Spleen (tissue), 7 donors: ENCODE measurements at regions not wholly inside any gene's neighbourhood (a gene's known extent, or its start where the extent isn't known, plus 50 kb on each side); places are given as distances from the start of the nearest gene placed in this dataset.
"Not testable (repeated sequence)": the region's sequence is repeated elsewhere in the genome, so short reads cannot be mapped to it uniquely, and the experiment has no call there.

ENCODE experiments used
- CTCF ChIP-seq, 11 experiments: fragments of 200-600 bp in 7 of 11; fragments of 450-650 bp in 4 of 11; sonication (generic) in 4 of 11; IDR thresholded peaks in 8 of 11; conservative IDR thresholded peaks in 3 of 11; 1 replicate in 7 of 11; 2 replicates in 4 of 11; pipeline versions ENCODE4 v1.4.0 to v1.8.0; 2016 to 2021; ENCODE audit warnings: antibody characterized with exemption in 11 of 11, inconsistent platforms in 4 of 11, mild to moderate bottlenecking in 1 of 11
- POLR2A ChIP-seq, 3 donors: fragments of 450-650 bp; IDR thresholded peaks; one replicate each; pipeline ENCODE4 v1.5.1; 2017; ENCODE audit warnings: antibody characterized with exemption in 3 of 3, mild to moderate bottlenecking in 1 of 3
- POLR2AphosphoS5 ChIP-seq, 3 donors: sonication (generic); formaldehyde crosslinking; IDR thresholded peaks; one replicate each; pipeline ENCODE4 v1.5.1; 2017; ENCODE audit warnings: antibody characterized with exemption in 3 of 3
- donor health status: DM: no; HTN: no; CAD: no; lungs with moderate emphysema.
- donor health status: DM: no; HTN: no; CAD: no.
- donor health status: DM: no; HTN: no; CAD: no.

GRCh38 chr1:149285638-149286037 is 182.3 kb upstream of the NBPF9 start:
- not testable (repeated sequence) for TF ChIP-seq POLR2A (IDR thresholded peaks at IDR 0.05); CTCF (IDR thresholded peaks at IDR 0.05 in 8 of 11, conservative IDR thresholded peaks at IDR 0.05 in 3 of 11); POLR2AphosphoS5 (IDR thresholded peaks at IDR 0.05)
